HG02884 (cell line): ENCODE measurements at regions not wholly inside any gene's neighbourhood (a gene's known extent, or its start where the extent isn't known, plus 50 kb on each side); places are given as distances from the start of the nearest gene placed in this dataset.

Source experiments
- ATAC-seq: cut with Tn5 transposase; IDR thresholded peaks from one replicate; pipeline ENCODE4 v1.9.1; 2021; ENCODE audit warnings: mild to moderate bottlenecking, moderate library complexity; ENCODE audit not compliant: unreplicated experiment

GRCh38 chr4:107330916-107331315 lies 294.8 kb upstream of the DKK2 start:
- no peak for ATAC-seq

- ATAC-seq = no peak
Measured at GRCh38 chr4:107319386-107319785, 283.3 kb upstream of the DKK2 start.

- ATAC-seq = no peak
Measured at GRCh38 chr4:107318078-107318477, 282.0 kb upstream of the DKK2 start.

DNA sequence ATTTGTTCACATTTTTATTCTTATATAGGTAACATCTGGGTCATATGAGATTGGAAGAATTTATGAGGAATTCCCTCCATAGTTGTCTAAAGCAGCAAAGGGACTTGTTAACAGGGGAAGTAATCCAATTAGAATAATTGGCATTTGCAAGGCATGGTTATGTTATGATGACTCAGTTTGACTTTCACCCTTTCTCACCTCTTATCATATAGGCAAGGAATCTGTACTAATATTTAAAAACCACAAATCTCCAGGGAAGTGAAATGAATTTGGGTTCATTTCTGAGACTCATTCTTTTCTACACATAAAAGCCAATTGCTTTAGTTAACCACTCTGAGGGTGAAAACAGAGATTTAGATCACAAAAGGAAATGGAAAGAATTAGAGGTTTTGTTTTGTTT lies 281.5 kb upstream of the DKK2 start:
- ATAC-seq = no peak

DNA sequence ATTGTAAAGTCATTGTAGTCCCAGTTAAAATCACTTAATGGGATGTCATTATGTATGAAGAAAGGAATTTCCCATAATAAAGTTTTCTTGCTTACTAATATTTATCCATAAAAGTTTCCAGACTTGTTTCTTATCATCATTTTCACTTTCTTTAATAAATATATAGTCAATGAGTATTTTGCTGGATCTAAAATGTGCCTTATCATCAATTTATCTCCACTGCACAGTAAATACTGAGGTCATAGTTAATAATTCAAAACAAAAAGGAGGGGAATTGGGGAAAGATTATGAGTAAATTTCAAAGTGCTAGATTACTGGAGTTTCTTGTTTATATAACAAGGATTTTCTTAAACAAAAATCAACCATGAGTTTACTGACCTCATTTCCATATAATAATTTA lies 279.5 kb upstream of the DKK2 start:
- ATAC-seq = no peak

- no peak for ATAC-seq
Measured at GRCh38 chr4:107314156-107314555, 278.0 kb upstream of the DKK2 start.

- no peak for ATAC-seq
Measured at GRCh38 chr4:107312366-107312765, 276.3 kb upstream of the DKK2 start.

- no peak for ATAC-seq
Measured at GRCh38 chr4:107304699-107305286, 268.7 kb upstream of the DKK2 start.

DNA sequence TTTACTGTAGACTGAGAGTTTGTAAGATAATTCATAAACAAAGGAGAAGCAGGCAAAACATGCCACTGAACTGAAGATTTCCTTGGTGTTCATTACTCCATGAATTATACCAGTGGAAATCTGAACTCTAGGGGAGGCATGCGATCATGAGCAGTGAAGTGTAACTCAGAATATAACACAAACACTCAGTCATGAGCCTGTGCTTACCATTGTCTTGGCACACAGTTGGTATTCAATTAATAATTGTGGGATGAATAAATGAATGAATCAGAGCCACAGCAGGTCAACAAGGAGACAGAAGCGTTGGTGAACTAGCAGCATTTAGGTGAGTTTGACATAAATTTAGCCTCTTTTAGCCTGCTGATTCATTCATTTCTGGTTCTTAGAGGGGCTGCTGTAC lies 263.5 kb upstream of the DKK2 start:
- ATAC-seq = no peak

- ATAC-seq = no peak
Measured at GRCh38 chr4:107292979-107293378, 256.9 kb upstream of the DKK2 start.

GRCh38 chr4:107283587-107284559 lies 247.8 kb upstream of the DKK2 start:
- no peak for ATAC-seq

DNA sequence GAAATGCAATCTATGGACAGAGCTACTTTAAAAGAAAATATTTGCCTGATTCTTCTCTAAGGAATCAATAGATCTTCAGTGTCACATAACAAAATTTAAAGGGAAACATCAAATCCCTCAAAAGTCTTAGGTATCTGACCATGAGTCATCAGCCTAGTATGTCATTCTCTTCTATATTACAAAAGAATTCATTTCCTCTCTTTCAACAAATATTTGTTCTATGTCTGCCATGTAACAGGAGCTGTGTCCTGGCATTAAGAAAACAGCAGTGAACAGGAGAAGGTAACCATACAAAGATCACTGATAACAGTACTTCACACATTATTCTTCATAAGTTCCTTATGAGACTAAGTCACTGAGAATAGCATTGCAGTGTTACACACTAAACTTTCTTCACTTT lies 243.6 kb upstream of the DKK2 start:
- no peak for ATAC-seq

GRCh38 chr4:107278791-107279483 lies 242.8 kb upstream of the DKK2 start:
- ATAC-seq = no peak

- ATAC-seq = no peak
Measured at GRCh38 chr4:107276052-107276451, 239.9 kb upstream of the DKK2 start.

- no peak for ATAC-seq
Measured at GRCh38 chr4:107275225-107275624, 239.1 kb upstream of the DKK2 start.

DNA sequence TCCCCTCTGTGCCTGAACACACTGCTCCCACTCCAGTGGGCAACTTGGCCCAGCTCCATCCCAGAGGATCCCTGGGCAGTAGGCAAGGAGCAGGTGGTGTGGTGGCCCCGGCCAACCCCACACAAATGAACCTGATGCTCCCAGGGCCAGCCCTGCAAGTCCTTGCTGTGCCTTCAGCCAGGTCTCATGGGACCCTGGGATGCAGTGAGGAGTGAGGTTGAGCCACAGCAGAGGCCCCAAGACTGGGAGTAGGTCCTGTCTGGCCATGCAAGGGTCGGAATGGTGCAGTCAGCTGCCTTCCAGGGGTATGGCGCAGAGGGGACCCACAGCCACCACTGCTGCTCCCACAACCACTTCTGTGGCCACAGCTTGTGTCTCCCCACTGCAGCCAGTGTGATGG lies 234.5 kb upstream of the DKK2 start:
- no peak for ATAC-seq

DNA sequence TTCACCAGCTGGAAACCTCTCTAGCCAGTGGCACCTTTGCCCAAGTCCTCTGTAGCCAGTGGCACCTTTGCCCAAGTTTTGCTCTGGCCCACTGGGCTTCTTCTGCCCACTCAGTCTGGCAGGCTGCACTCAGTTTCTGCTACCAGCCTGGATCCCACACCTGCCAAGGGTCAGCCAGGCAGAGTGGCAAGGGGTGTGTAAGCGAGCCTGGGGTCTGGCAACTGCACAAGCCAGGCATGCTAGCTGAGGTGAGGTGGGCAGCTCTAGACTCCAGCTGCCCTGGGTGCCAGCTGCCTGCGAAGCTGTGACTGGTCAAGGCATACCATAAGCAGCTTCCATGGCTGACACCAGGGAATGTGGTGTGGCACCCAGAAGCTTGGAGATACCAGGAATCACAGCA lies 233.1 kb upstream of the DKK2 start:
- ATAC-seq = no peak

GRCh38 chr4:107265859-107266258 lies 229.7 kb upstream of the DKK2 start:
- ATAC-seq = no peak

- no peak for ATAC-seq
Measured at GRCh38 chr4:107261241-107261874, 225.2 kb upstream of the DKK2 start.

DNA sequence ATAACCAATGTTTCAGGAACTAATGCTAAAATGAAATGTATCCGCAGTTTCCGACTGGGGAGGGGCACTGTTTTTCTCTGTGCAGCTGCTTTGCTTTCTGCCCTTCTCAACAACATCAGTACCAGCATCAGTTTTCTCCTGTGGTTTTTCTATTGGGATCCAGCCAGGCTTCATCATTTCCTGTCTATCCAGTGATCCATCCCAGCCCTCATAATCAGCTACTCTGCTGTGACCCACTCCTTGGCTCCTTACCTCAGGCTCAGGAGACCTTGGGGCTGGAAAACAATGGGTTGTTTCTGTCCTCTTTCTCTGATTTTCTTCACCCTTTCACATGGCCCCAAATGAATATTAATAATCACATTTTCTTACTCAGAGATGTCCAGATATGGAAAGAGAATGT lies 222.2 kb upstream of the DKK2 start:
- ATAC-seq = no peak

- no peak for ATAC-seq
Measured at GRCh38 chr4:107255596-107255995, 219.5 kb upstream of the DKK2 start.
